Gastroesophageal sphincter (tissue), 4 donors: ENCODE measurements at regions not wholly inside any gene's neighbourhood (a gene's known extent, or its start where the extent isn't known, plus 50 kb on each side); places are given as distances from the start of the nearest gene placed in this dataset.

Experiments used
- ATAC-seq: fragments of 150-250 bp; one replicate; pipeline ENCODE4 v1.9.1; 2016; ENCODE audit warnings: mild to moderate bottlenecking, moderate library complexity
- H3K27ac ChIP-seq, 4 donors: fragments of 200-600 bp; sonication (generic) in 3 of 4; 1 replicate in 3 of 4; 2 replicates in 1 of 4; pipeline ENCODE4 v1.5.1; 2016 to 2019
- H3K27me3 ChIP-seq: fragments of 200-600 bp; sonication (generic); one replicate; pipeline ENCODE4 v1.5.1; 2019
- H3K36me3 ChIP-seq, 2 donors: fragments of 200-600 bp; sonication (generic); one replicate each; pipeline ENCODE4 v1.5.1; 2019; ENCODE audit warnings: control low read depth in 1 of 2
- H3K4me1 ChIP-seq, 3 donors: fragments of 200-600 bp; sonication (generic); 1 replicate in 2 of 3; 2 replicates in 1 of 3; pipeline ENCODE4 v1.5.1; 2016 to 2019; ENCODE audit warnings: control low read depth in 2 of 3
- H3K4me3 ChIP-seq, 2 donors: fragments of 200-600 bp; sonication (generic); one replicate each; pipeline ENCODE4 v1.5.1; 2019; ENCODE audit warnings: mild to moderate bottlenecking in 1 of 2, moderate library complexity in 1 of 2
- H3K9me3 ChIP-seq, 3 donors: fragments of 200-600 bp; sonication (generic); one replicate each; pipeline ENCODE4 v1.5.1; 2017 to 2019; ENCODE audit warnings: control low read depth in 2 of 3
- CTCF ChIP-seq, 4 experiments: fragments of 200-600 bp in 2 of 4; fragments of 450-650 bp in 2 of 4; sonication (generic) in 1 of 4; IDR thresholded peaks; one replicate each; pipeline ENCODE4 v1.5.1; 2017 to 2019; ENCODE audit warnings: antibody characterized with exemption in 4 of 4, mild to moderate bottlenecking in 2 of 4, moderate library complexity in 2 of 4
- EP300 ChIP-seq: sonication (generic); formaldehyde crosslinking; IDR thresholded peaks from one replicate; pipeline ENCODE4 v1.6.1; 2017; ENCODE audit warnings: antibody characterized with exemption, mild to moderate bottlenecking
- POLR2A ChIP-seq, 2 donors: fragments of 450-650 bp; IDR thresholded peaks; one replicate each; pipeline ENCODE4 v1.6.1; 2017; ENCODE audit warnings: antibody characterized with exemption in 2 of 2, mild to moderate bottlenecking in 2 of 2, moderate library complexity in 1 of 2
- POLR2AphosphoS5 ChIP-seq: sonication (generic); formaldehyde crosslinking; IDR thresholded peaks from one replicate; pipeline ENCODE4 v1.6.1; 2017; ENCODE audit warnings: antibody characterized with exemption
- WGBS, 2 donors: methylation state at CpG; one replicate each; pipeline ENCODE4 v1.1.5; 2018; ENCODE audit warnings: low coverage in 1 of 2; 5-methylcytosine and 5-hydroxymethylcytosine counted together

GRCh38 chr20:47883186-47883585 lies 97.9 kb upstream of the SULF2 start:
- TF ChIP-seq EP300: no peak
- no peak for TF ChIP-seq POLR2AphosphoS5
- TF ChIP-seq CTCF (IDR thresholded peaks at IDR 0.05): no peak
- no peak for TF ChIP-seq POLR2A (IDR thresholded peaks at IDR 0.05)
- no peaks in the 10 kb centered on the region for H3K36me3 ChIP-seq
- no peaks in the 10 kb centered on the region for H3K4me1 ChIP-seq
- no peak overlapping the region for H3K4me3 ChIP-seq
- no peak for ATAC-seq
- no CpG with 5 or more reads among the region's 5 CpGs for WGBS, 2 donors
- no peak overlapping the region for H3K27ac ChIP-seq
- no peaks in the 10 kb centered on the region for H3K27me3 ChIP-seq
- H3K9me3 ChIP-seq: no peaks in the 10 kb centered on the region

DNA sequence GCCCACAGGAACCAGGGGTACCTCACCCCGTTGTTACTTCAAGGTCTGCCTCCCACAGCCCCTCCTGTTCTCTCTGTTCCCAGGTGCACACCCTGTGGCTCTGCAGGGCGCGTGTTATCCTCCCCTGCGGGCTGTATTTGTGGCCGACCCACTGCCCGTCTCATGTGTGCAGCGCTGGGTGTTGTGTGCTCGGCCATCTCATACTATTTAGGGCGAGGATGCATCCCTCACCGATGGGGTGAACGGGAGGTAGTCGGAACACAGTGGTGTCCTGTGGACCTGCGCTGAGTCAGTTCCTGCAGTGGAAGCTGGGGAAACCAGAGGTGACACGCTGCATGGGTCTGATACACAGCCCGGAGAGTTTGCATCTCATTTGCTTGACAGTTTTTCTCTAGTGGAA lies 94.5 kb upstream of the SULF2 start:
- 60 to 87% methylated on average over 1 to 8 of the region's 15 CpGs for WGBS, 2 donors
- TF ChIP-seq POLR2AphosphoS5 (no peak), EP300 (no peak), CTCF (IDR thresholded peaks at IDR 0.05) (no peak), POLR2A (IDR thresholded peaks at IDR 0.05) (no peak)
- ATAC-seq: no peak

DNA sequence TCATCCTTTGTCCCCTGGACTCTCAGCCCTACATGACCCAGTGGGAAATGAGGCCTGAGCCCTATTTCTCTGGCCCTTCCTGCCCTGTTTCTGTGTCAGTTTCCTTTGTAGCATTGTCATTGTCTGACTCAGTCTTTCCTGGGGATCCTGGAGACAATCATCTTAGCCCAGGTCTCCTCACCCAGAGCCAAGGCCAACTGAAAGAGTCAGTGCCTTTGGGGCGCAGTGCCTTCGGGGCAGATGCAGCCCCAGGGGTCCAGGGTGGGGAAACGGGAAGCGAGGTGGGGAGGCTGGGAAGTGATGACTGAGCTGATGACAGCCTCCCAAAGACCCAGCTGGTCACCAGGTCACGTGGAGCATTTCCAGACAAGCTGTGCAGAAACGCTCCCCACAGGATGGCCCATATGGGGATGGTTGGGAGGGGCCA lies 93.3 kb upstream of the SULF2 start:
- Histone ChIP-seq H3K4me3 (no peak overlapping the region), H3K36me3 (no peaks in the 10 kb centered on the region), H3K27ac (no peak overlapping the region), H3K9me3 (no peaks in the 10 kb centered on the region), H3K4me1 (no peaks in the 10 kb centered on the region), H3K27me3 (no peaks in the 10 kb centered on the region)
- 89 to 91% methylated on average over 2 to 4 of the region's 6 CpGs for WGBS, 2 donors
- peak; percentile 31 for ATAC-seq
- TF ChIP-seq EP300 (no peak), POLR2A (IDR thresholded peaks at IDR 0.05) (no peak), POLR2AphosphoS5 (no peak), CTCF (IDR thresholded peaks at IDR 0.05) (no peak)

More for the DNA sequence above, 94.5 kb upstream of the SULF2 start:
- no peaks in the 10 kb centered on the region for H3K36me3 ChIP-seq
- no peak overlapping the region for H3K4me3 ChIP-seq
- H3K9me3 ChIP-seq: no peaks in the 10 kb centered on the region
- no peaks in the 10 kb centered on the region for H3K27me3 ChIP-seq
- H3K4me1 ChIP-seq: no peaks in the 10 kb centered on the region
- no peak overlapping the region for H3K27ac ChIP-seq

GRCh38 chr20:47876311-47877088 lies 91.2 kb upstream of the SULF2 start:
- Histone ChIP-seq H3K9me3 (no peaks in the 10 kb centered on the region), H3K36me3 (no peaks in the 10 kb centered on the region), H3K4me3 (no peak overlapping the region), H3K4me1 (no peaks in the 10 kb centered on the region), H3K27ac (no peak overlapping the region), H3K27me3 (no peaks in the 10 kb centered on the region)
- WGBS, 2 donors: 73 to 87% methylated on average over 3 to 4 of the region's 5 CpGs
- TF ChIP-seq POLR2AphosphoS5 (no peak), EP300 (no peak)
- no peak for ATAC-seq

GRCh38 chr20:47875297-47876025 lies 90.2 kb upstream of the SULF2 start:
- Histone ChIP-seq H3K27ac (no peak overlapping the region), H3K4me1 (no peaks in the 10 kb centered on the region), H3K27me3 (no peaks in the 10 kb centered on the region), H3K4me3 (no peak overlapping the region), H3K9me3 (no peaks in the 10 kb centered on the region), H3K36me3 (no peaks in the 10 kb centered on the region)
- TF ChIP-seq EP300: no peak
- no peak for TF ChIP-seq POLR2AphosphoS5
- TF ChIP-seq POLR2A (IDR thresholded peaks at IDR 0.05): no peak
- no peak for TF ChIP-seq CTCF (IDR thresholded peaks at IDR 0.05)
- ATAC-seq: no peak
- 50 to 54% methylated on average over 1 to 4 of the region's 13 CpGs for WGBS, 2 donors
